Mesodermal cell (in vitro differentiated cells): ENCODE measurements at regions not wholly inside any gene's neighbourhood (a gene's known extent, or its start where the extent isn't known, plus 50 kb on each side); places are given as distances from the start of the nearest gene placed in this dataset.

Experiments
- H3K27ac ChIP-seq: 2 replicates; pipeline ENCODE4 v1.7.0; 2013; ENCODE audit warnings: mild to moderate bottlenecking, low read depth, low read length, moderate library complexity; ENCODE audit not compliant: severe bottlenecking
- H3K36me3 ChIP-seq: 2 replicates; pipeline ENCODE4 v1.7.1; 2013; ENCODE audit warnings: mild to moderate bottlenecking, low read length, moderate library complexity; ENCODE audit not compliant: control insufficient read depth, insufficient read depth
- H3K4me1 ChIP-seq: one replicate; pipeline ENCODE4 v1.7.1; 2013; ENCODE audit warnings: mild to moderate bottlenecking, low read length; ENCODE audit not compliant: insufficient read depth, control insufficient read depth, poor library complexity, severe bottlenecking
- H3K4me3 ChIP-seq: 2 replicates; pipeline ENCODE4 v1.7.0; 2013; ENCODE audit warnings: low read length, control low read depth, mild to moderate bottlenecking; ENCODE audit not compliant: insufficient read depth, poor library complexity, severe bottlenecking; ENCODE audit errors: extremely low read depth
- H3K9me3 ChIP-seq: 2 replicates; pipeline ENCODE4 v1.7.1; 2013; ENCODE audit warnings: mild to moderate bottlenecking, low read length, moderate library complexity; ENCODE audit not compliant: control insufficient read depth
- WGBS, 2 experiments: methylation state at CpG; one replicate each; pipeline ENCODE4 v1.1.5; 2013; ENCODE audit warnings: missing lambda C conversion rate in 2 of 2; ENCODE audit not compliant: insufficient coverage in 2 of 2; 5-methylcytosine and 5-hydroxymethylcytosine counted together

DNA sequence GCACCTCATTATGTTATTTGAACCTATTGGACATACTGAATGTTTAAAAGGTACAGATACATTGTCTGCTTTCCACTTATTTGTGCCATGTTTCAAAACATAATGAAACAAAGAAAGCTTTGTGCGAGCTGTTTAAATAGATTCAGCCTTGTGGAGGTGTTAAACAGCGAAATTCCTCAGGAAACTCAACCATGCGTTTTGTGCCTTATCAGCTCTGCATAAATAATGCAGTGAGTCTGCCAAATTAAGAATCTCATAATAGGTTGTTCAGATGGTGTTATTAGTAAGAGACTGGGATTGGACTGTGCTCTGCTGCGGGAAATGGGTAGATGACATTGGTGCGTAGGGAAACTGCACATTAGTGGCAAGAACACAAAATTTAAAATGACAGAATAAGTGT, 163.7 kb upstream of the CLEC14A start:
- H3K9me3 ChIP-seq = peaks cover 4% of the 10 kb centered on the region
- H3K4me1 ChIP-seq = no peaks in the 10 kb centered on the region
- H3K36me3 ChIP-seq = no peaks in the 10 kb centered on the region
- H3K27ac ChIP-seq = no peak overlapping the region
- no peak overlapping the region for H3K4me3 ChIP-seq
- 84 to 94% methylated on average over 3 of the region's 5 CpGs for WGBS, 2 experiments

DNA sequence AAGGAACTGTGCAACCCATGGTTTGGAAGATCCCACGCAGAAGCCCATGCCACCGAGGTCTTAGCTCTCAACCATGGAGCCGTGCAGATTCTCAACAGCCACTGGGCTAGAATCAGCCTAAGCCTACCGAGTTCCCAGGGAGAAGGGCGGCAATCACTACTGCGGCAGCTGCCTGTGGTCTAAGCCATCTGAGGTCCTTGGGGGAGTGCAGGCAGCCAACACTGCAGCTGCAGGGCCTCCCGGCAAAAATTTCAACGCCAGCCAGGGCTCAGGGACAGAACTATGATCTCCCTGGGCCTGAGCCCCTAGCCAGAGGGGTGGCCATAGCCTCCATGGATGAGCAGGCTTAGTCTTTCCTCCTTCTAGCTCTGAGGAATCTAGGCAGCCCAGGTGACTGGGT, 156.8 kb upstream of the CLEC14A start:
- WGBS, 2 experiments = 91% methylated on average over 8 of the region's 8 CpGs
- no peak overlapping the region for H3K27ac ChIP-seq
- H3K36me3 ChIP-seq = no peaks in the 10 kb centered on the region
- H3K9me3 ChIP-seq = no peaks in the 10 kb centered on the region
- no peaks in the 10 kb centered on the region for H3K4me1 ChIP-seq
- H3K4me3 ChIP-seq = no peak overlapping the region

DNA sequence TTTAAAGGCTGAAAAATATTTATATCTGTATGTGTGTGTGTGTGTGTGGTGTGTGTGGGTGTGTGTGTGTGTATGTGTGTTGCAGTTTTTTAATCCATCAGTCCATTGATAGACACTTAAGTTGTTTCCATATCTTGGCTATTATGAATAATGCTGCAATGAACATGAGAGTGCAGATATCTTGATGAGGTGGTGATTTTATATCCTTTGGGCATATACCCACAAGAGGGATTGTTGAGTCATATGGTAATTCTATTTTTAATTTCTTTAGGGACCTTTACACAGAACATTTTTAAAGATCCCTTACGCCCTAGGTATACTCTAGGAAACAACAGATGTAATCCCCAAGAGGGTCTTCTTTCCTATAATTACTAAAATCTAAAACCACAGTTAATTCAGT, 154.5 kb upstream of the CLEC14A start:
- no peaks in the 10 kb centered on the region for H3K36me3 ChIP-seq
- no peak overlapping the region for H3K27ac ChIP-seq
- no peaks in the 10 kb centered on the region for H3K9me3 ChIP-seq
- H3K4me1 ChIP-seq = peaks cover 3% of the 10 kb centered on the region
- WGBS, 2 experiments = no CpG with 5 or more reads among the region's 1 CpG
- H3K4me3 ChIP-seq = no peak overlapping the region

DNA sequence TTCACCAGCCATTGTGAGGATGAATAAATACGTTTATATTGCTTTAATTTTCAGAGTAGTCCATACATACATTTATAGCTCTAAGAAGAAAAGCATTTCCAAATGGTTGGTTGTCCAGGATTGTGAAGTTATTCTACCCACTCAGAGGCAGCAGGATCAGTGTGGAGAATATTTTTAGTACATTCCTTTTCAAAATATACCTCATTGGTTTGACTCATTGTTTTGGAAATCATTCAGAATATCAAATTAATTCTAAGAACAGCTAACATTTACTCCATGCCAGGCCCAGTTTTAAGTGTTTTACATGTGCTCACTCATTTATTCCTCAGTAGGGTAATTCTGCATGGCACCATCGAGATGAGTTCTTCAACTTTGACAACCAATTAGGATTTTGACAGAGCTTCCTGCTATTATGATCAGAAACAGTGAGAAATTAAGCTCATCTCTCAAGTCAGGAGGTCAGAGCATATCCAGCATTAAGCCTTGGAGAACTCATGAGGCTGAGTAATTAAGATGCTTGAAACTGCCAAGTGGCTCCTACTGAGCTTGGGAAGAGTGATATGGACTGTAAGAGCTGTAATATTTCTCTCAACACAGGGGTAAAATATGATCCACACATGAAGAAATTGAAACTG, 153.3 kb upstream of the CLEC14A start:
- Histone ChIP-seq H3K4me3 (no peak overlapping the region), H3K27ac (no peak overlapping the region), H3K36me3 (no peaks in the 10 kb centered on the region), H3K9me3 (no peaks in the 10 kb centered on the region), H3K4me1 (peaks cover 3% of the 10 kb centered on the region)
- WGBS, 2 experiments = 83% methylated on average over 1 of the region's 2 CpGs; no CpG with 5 or more reads in 1 of the 2 experiments

DNA sequence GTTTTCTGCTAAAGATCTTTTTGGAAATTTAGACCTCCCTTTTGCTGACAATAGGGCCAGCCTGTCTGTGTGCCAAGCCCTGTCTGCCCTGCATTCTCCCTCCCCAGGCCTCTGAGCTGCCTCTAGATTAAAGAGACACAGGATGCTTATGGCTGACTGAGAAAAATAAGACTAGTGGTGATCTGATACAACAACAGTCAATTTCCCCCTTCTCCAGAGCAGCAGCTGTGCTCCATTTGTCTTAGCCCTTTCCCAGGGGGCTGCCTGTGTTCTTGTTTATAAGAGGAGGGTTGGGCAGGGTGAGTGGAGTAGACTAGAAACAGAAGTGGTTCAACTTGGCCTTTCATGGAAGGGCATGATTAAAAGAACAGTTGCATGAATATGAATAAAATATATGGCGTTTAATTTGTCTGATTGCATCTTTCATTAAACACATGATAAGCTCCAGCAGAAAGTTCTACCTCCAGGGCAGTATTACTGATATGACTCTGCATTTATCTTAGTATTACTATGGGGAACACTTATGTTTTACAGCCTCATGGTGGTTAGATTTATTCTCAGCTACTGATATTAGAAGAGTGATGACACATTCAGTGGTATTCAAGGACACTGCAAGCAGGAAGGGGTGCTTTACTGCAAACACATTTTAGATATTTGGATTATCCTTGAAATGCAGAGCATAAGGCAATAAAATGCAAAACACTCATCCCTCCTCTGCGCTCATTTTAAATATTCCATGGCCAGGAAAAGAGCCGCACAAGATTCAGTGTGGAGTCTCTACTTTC, 150.2 kb upstream of the CLEC14A start:
- no peak overlapping the region for H3K4me3 ChIP-seq
- no peaks in the 10 kb centered on the region for H3K9me3 ChIP-seq
- H3K27ac ChIP-seq = no peak overlapping the region
- peaks cover 3% of the 10 kb centered on the region for H3K4me1 ChIP-seq
- no peaks in the 10 kb centered on the region for H3K36me3 ChIP-seq
- no CpG with 5 or more reads among the region's 3 CpGs for WGBS, 2 experiments

DNA sequence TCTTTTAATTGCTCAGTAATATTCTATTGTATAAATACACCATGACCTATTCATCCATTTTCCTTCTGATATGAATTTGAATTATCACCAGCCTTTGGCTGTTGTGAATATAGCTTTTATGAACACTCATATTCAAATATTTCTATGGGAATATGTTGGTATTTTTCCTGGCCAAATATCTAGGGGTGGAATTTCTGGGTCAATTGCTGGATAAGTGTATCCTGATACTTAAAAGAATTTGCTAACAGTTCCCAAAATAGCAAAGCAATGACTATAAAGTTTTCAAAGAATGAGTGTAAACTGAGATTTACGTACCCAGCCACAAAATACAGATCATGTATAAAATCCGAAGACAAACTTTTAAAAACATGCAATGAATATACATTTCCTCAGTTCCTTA, 148.7 kb upstream of the CLEC14A start:
- H3K36me3 ChIP-seq = no peaks in the 10 kb centered on the region
- H3K4me1 ChIP-seq = peaks cover 3% of the 10 kb centered on the region
- no peak overlapping the region for H3K27ac ChIP-seq
- no peaks in the 10 kb centered on the region for H3K9me3 ChIP-seq
- no peak overlapping the region for H3K4me3 ChIP-seq
- WGBS, 2 experiments = no CpG with 5 or more reads among the region's 2 CpGs

DNA sequence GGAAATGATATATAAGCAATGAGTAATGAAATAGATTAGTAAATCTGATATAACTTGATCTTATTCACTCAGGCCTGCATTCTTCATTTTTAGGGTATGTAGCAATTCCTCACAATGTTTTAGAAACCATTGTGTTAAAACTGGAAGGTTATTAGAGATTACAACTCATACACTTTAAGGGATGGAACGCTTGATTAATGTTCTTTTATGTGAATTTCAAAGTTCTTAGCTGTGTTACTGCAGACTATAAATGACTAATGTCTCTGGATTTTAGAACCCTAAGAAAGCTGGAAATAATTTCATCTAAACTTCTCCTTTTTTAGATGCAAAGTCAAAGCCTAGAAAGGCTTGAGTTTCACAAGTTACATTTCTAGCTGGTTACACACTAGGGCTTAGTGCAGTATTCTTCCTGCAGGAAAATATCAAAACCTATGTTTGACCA, 148.2 kb upstream of the CLEC14A start:
- H3K36me3 ChIP-seq = no peaks in the 10 kb centered on the region
- H3K4me3 ChIP-seq = no peak overlapping the region
- H3K4me1 ChIP-seq = peaks cover 3% of the 10 kb centered on the region
- H3K9me3 ChIP-seq = no peaks in the 10 kb centered on the region
- no CpG with 5 or more reads among the region's 1 CpG for WGBS, 2 experiments
- no peak overlapping the region for H3K27ac ChIP-seq

GRCh38 chr14:38400751-38401150, 144.9 kb upstream of the CLEC14A start:
- H3K27ac ChIP-seq = no peak overlapping the region
- WGBS, 2 experiments = 33 to 88% methylated on average over 1 of the region's 3 CpGs
- no peak overlapping the region for H3K4me3 ChIP-seq
- H3K4me1 ChIP-seq = no peaks in the 10 kb centered on the region
- H3K9me3 ChIP-seq = no peaks in the 10 kb centered on the region
- no peaks in the 10 kb centered on the region for H3K36me3 ChIP-seq

DNA sequence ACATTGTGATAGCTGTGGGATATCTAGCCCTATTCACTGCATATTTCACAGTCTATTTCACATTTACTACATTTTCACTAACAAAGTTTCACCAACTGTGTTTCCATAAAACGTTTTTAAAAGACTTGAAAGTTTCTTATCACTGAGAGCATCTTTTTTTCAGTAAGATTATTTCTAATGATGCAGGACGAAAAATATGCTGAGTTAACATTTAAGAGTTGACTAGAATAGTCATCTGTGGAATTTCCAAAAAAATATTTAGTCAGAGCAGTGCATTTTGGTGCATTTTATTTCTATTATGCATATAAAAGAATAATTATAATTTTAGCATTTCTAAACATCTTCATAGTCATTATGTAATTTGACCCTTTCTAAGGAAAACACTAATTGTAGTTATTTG, 143.8 kb upstream of the CLEC14A start:
- no peak overlapping the region for H3K27ac ChIP-seq
- H3K4me3 ChIP-seq = no peak overlapping the region
- no peaks in the 10 kb centered on the region for H3K36me3 ChIP-seq
- no peaks in the 10 kb centered on the region for H3K9me3 ChIP-seq
- WGBS, 2 experiments = no CpG with 5 or more reads among the region's 2 CpGs
- no peaks in the 10 kb centered on the region for H3K4me1 ChIP-seq

DNA sequence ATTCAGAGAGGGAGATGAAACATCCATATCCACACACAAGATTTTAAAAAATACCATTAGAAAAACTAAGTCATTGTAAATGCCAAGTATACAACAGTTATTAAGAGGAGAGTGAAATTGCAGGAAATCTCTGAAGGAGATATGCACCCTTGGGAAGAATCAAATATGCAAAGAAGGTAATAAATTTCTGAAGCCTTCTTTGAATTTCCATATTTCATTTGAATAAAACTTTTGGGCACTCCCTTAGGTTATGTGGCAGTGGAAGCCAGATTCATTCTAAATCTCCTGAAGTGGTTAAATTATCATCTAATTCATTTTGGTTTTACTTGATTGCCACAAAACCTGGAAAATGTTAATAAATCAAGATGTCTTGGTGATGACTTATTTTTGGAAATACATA, 138.9 kb upstream of the CLEC14A start:
- no peaks in the 10 kb centered on the region for H3K9me3 ChIP-seq
- H3K27ac ChIP-seq = no peak overlapping the region
- no peaks in the 10 kb centered on the region for H3K4me1 ChIP-seq
- no peak overlapping the region for H3K4me3 ChIP-seq
- no peaks in the 10 kb centered on the region for H3K36me3 ChIP-seq

- Histone ChIP-seq H3K9me3 (no peaks in the 10 kb centered on the region), H3K36me3 (no peaks in the 10 kb centered on the region), H3K4me1 (no peaks in the 10 kb centered on the region), H3K4me3 (no peak overlapping the region), H3K27ac (no peak overlapping the region)
- WGBS, 2 experiments = 70 to 100% methylated on average over 2 of the region's 2 CpGs
Measured at GRCh38 chr14:38394064-38394463, 138.2 kb upstream of the CLEC14A start.
